Smooth muscle cell (in vitro differentiated cells): ENCODE measurements at regions not wholly inside any gene's neighbourhood (a gene's known extent, or its start where the extent isn't known, plus 50 kb on each side); places are given as distances from the start of the nearest gene placed in this dataset.

Experiments
- DNase-seq: peaks from one replicate; lab custom pipeline; 2025; ENCODE audit not compliant: unreplicated experiment; lab: John Stamatoyannopoulos, UW
- H2AFZ ChIP-seq: fragments of 200-600 bp; sonication (generic); 2 replicates; pipeline ENCODE4 v1.6.0; 2016; ENCODE audit warnings: antibody characterized with exemption, low read depth, mild to moderate bottlenecking
- H3F3A ChIP-seq: fragments of 200-600 bp; sonication (generic); 2 replicates; pipeline ENCODE4 v1.6.0; 2017; ENCODE audit warnings: antibody characterized with exemption, low read depth
- H3K27ac ChIP-seq: fragments of 200-600 bp; sonication (generic); 2 replicates; pipeline ENCODE4 v1.5.1; 2016; ENCODE audit warnings: low read depth, mild to moderate bottlenecking
- H3K27me3 ChIP-seq: fragments of 200-600 bp; sonication (generic); 2 replicates; pipeline ENCODE4 v1.6.1; 2016; ENCODE audit warnings: low read depth, mild to moderate bottlenecking
- H3K36me3 ChIP-seq: fragments of 200-600 bp; sonication (generic); 2 replicates; pipeline ENCODE4 v1.5.1; 2016; ENCODE audit warnings: low read depth
- H3K4me1 ChIP-seq: fragments of 200-600 bp; sonication (generic); 2 replicates; pipeline ENCODE4 v1.5.1; 2016; ENCODE audit warnings: low read depth
- H3K4me2 ChIP-seq: fragments of 200-600 bp; sonication (generic); 2 replicates; pipeline ENCODE4 v1.6.0; 2016; ENCODE audit warnings: mild to moderate bottlenecking
- H3K4me3 ChIP-seq: fragments of 200-600 bp; sonication (generic); 2 replicates; pipeline ENCODE4 v1.5.1; 2016; ENCODE audit warnings: mild to moderate bottlenecking
- H3K79me2 ChIP-seq: fragments of 200-600 bp; sonication (generic); 2 replicates; pipeline ENCODE4 v1.6.0; 2016; ENCODE audit warnings: low read depth, mild to moderate bottlenecking
- H3K9ac ChIP-seq: fragments of 200-600 bp; sonication (generic); 2 replicates; pipeline ENCODE4 v1.6.0; 2016; ENCODE audit warnings: low read depth
- H3K9me3 ChIP-seq: fragments of 200-600 bp; sonication (generic); replicated peaks from 2 replicates; pipeline ENCODE4 v1.5.1; 2016; ENCODE audit warnings: low read depth
- H4K20me1 ChIP-seq: fragments of 200-600 bp; sonication (generic); 2 replicates; pipeline ENCODE4 v1.6.0; 2016; ENCODE audit warnings: low read depth
- WGBS: methylation state at CpG from one replicate; pipeline ENCODE4 v1.1.7; 2016; ENCODE audit warnings: low lambda C conversion rate; 5-methylcytosine and 5-hydroxymethylcytosine counted together
- TF ChIP-seq, protein P1 (sequence below): fragments of 200-600 bp; sonication (generic); IDR thresholded peaks from 2 replicates; pipeline ENCODE4 v1.5.1; 2017; ENCODE audit warnings: borderline replicate concordance, mild to moderate bottlenecking, antibody characterized with exemption; ENCODE audit not compliant: insufficient read depth, poor library complexity, severe bottlenecking

DNA sequence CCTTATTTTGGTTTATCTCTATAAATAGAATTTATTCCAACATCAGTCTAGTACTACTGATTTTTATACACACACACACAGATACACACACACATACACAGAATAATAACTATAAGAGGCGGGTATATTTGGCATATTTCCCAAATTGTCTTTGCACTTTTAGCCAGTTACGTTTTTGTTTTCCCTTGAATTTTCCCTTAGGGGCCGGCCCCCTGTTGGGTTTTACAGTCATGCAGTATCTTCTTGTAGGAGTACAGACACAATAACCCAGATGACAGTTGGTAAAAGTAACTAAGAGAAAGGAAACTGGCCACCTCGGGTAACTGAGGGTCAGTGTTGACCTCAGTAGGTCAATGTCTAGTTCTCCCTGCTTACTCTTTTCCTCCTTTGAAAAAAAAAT is 50.9 kb downstream of the DISP1 start:
- no peaks in the 10 kb centered on the region for H3F3A ChIP-seq
- no peaks in the 10 kb centered on the region for H3K27me3 ChIP-seq
- TF ChIP-seq, protein P1, sequence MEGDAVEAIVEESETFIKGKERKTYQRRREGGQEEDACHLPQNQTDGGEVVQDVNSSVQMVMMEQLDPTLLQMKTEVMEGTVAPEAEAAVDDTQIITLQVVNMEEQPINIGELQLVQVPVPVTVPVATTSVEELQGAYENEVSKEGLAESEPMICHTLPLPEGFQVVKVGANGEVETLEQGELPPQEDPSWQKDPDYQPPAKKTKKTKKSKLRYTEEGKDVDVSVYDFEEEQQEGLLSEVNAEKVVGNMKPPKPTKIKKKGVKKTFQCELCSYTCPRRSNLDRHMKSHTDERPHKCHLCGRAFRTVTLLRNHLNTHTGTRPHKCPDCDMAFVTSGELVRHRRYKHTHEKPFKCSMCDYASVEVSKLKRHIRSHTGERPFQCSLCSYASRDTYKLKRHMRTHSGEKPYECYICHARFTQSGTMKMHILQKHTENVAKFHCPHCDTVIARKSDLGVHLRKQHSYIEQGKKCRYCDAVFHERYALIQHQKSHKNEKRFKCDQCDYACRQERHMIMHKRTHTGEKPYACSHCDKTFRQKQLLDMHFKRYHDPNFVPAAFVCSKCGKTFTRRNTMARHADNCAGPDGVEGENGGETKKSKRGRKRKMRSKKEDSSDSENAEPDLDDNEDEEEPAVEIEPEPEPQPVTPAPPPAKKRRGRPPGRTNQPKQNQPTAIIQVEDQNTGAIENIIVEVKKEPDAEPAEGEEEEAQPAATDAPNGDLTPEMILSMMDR = no peak
- H3K36me3 ChIP-seq = no peaks in the 10 kb centered on the region
- H3K4me3 ChIP-seq = no peak overlapping the region
- 78% methylated on average over 4 of the region's 4 CpGs for WGBS
- H3K9ac ChIP-seq = no peak overlapping the region
- no peaks in the 10 kb centered on the region for H4K20me1 ChIP-seq
- no peak overlapping the region for H3K27ac ChIP-seq
- H3K4me2 ChIP-seq = no peak overlapping the region
- H2AFZ ChIP-seq = no peak overlapping the region
- H3K79me2 ChIP-seq = peaks cover 26% of the 10 kb centered on the region
- DNase-seq = no peak
- no peaks in the 10 kb centered on the region for H3K9me3 ChIP-seq
- peaks cover 4% of the 10 kb centered on the region for H3K4me1 ChIP-seq

DNA sequence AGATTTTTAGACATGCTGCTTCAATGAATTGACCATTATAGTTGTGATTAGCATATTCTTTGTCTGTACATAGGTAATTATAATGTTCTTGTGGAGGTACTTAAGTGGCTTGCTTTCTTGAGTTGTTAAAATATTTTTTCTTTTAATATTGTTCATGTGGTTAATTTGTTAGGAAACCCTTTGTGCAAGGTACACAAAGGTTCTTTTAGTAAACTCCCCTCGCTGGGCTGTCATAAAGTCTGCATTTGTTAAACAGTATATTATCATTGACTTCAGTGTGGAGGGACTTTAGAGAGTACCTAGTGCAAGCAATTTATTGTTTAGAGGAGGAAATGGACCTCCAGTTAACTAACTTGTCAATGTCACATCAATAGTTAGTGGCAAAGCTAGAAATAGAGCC is 52.5 kb downstream of the DISP1 start:
- H3K4me3 ChIP-seq = no peak overlapping the region
- no peak overlapping the region for H2AFZ ChIP-seq
- no peaks in the 10 kb centered on the region for H3K9me3 ChIP-seq
- no peaks in the 10 kb centered on the region for H4K20me1 ChIP-seq
- H3K4me1 ChIP-seq = peaks cover 4% of the 10 kb centered on the region
- no peak overlapping the region for H3K27ac ChIP-seq
- TF ChIP-seq, protein P1 = no peak
- no peak overlapping the region for H3K9ac ChIP-seq
- no peak overlapping the region for H3K4me2 ChIP-seq
- 92% methylated on average over 1 of the region's 1 CpG for WGBS
- no peaks in the 10 kb centered on the region for H3K27me3 ChIP-seq
- peaks cover 26% of the 10 kb centered on the region for H3K79me2 ChIP-seq
- no peaks in the 10 kb centered on the region for H3F3A ChIP-seq
- no peak for DNase-seq
- H3K36me3 ChIP-seq = no peaks in the 10 kb centered on the region

DNA sequence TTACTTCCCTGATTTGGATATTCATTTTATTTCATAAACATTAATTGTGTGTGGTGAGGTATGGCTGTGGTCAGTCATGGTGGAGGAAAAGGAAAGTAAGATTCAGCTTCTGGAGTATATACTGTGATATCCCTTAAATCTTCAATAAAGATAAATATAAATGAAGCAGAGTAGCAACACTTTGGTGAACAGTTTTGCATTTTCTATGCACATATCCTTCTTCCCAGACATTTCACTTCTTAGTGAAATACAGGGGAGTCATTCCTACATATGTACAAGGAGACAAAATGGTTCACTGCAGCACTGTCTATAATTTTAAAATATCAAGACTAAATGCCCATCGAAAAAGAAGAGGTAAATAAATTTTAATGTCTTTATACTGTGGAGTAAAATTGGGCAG is 61.3 kb downstream of the DISP1 start:
- no peak for DNase-seq
- H3K9ac ChIP-seq = no peak overlapping the region

DNA sequence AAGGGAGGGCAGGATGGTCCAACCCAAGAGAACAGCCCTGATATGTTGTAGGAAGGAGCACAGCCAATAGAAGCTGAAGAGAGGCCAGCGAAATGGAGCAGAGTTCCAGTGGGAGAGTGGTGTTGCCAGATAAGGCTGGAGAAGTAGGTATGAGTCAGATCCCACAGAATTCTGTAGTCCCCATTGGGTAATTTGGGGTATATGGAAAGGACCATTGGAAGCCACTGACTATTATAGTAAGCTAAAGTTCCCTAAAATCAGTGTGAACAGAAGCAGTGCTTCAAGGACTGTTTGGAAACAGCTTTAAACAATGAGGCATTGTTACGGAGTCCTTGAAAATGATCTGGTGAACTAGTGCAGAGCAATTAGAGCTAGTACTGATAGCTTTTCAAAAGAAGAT is 63.0 kb downstream of the DISP1 start:
- TF ChIP-seq, protein P1 = no peak
- Histone ChIP-seq H4K20me1 (no peaks in the 10 kb centered on the region), H3K27ac (no peak overlapping the region), H2AFZ (no peak overlapping the region), H3F3A (no peaks in the 10 kb centered on the region), H3K9ac (no peak overlapping the region), H3K79me2 (no peaks in the 10 kb centered on the region), H3K4me1 (no peaks in the 10 kb centered on the region), H3K36me3 (no peaks in the 10 kb centered on the region), H3K9me3 (no peaks in the 10 kb centered on the region), H3K4me2 (no peak overlapping the region), H3K27me3 (no peaks in the 10 kb centered on the region), H3K4me3 (no peak overlapping the region)
- 94% methylated on average over 2 of the region's 2 CpGs for WGBS
- no peak for DNase-seq

More for the DNA sequence above, 61.3 kb downstream of the DISP1 start:
- Histone ChIP-seq H3K4me3 (no peak overlapping the region), H3K9me3 (no peaks in the 10 kb centered on the region), H3K36me3 (no peaks in the 10 kb centered on the region), H3K27me3 (no peaks in the 10 kb centered on the region), H3K4me2 (no peak overlapping the region), H3K27ac (no peak overlapping the region), H2AFZ (no peak overlapping the region), H3K79me2 (no peaks in the 10 kb centered on the region), H4K20me1 (no peaks in the 10 kb centered on the region), H3K4me1 (no peaks in the 10 kb centered on the region), H3F3A (no peaks in the 10 kb centered on the region)
- TF ChIP-seq, protein P1 = no peak
- 90% methylated on average over 1 of the region's 1 CpG for whole genome bisulfite sequencing
